Activated CD4-positive, alpha-beta T cell treated with anti-CD3 and anti-CD28 coated beads, Interleukin-2, amount 50 U/mL, for 16 hours (primary cell): ENCODE measurements at regions not wholly inside any gene's neighbourhood (a gene's known extent, or its start where the extent isn't known, plus 50 kb on each side); places are given as distances from the start of the nearest gene placed in this dataset.

Experiments
- DNase-seq: peaks from one replicate; pipeline ENCODE4 v3.0.0-alpha.2; 2020

- no peak for DNase-seq
These were observed 100.9 kb upstream of the NKX1-1 start for GRCh38 chr4:1506956-1507721.

- no peak for DNase-seq
These were observed 99.5 kb upstream of the NKX1-1 start for GRCh38 chr4:1505511-1506460.

GRCh38 chr4:1504595-1505500 is 98.6 kb upstream of the NKX1-1 start:
- DNase-seq = no peak

- DNase-seq = no peak
These were observed 97.6 kb upstream of the NKX1-1 start for GRCh38 chr4:1503583-1504471.

- DNase-seq = no peak
These were observed 96.7 kb upstream of the NKX1-1 start for GRCh38 chr4:1502976-1503375.

- DNase-seq = no peak
These were observed 96.3 kb upstream of the NKX1-1 start for GRCh38 chr4:1502501-1502886.

- DNase-seq = no peak
These were observed 95.7 kb upstream of the NKX1-1 start for GRCh38 chr4:1501754-1502500.

GRCh38 chr4:1500966-1501753 is 94.9 kb upstream of the NKX1-1 start:
- DNase-seq = no peak

- no peak for DNase-seq
These were observed 94.2 kb upstream of the NKX1-1 start for GRCh38 chr4:1500231-1500965.

GRCh38 chr4:1499465-1499864 is 93.2 kb upstream of the NKX1-1 start:
- DNase-seq = no peak

- DNase-seq = no peak
These were observed 91.1 kb upstream of the NKX1-1 start for GRCh38 chr4:1497189-1497801.

- DNase-seq = no peak
These were observed 89.9 kb upstream of the NKX1-1 start for GRCh38 chr4:1496116-1496642.

- no peak for DNase-seq
These were observed 89.3 kb upstream of the NKX1-1 start for GRCh38 chr4:1495416-1496115.

- no peak for DNase-seq
These were observed 88.4 kb upstream of the NKX1-1 start for GRCh38 chr4:1494416-1495315.

- DNase-seq = no peak
These were observed 87.5 kb upstream of the NKX1-1 start for GRCh38 chr4:1493540-1494287.
